ENCODE measurements at regions not wholly inside any gene's neighbourhood (a gene's known extent, or its start where the extent isn't known, plus 50 kb on each side); places are given as distances from the start of the nearest gene placed in this dataset.

GRCh38 chr21:15279482-15279881, 214.7 kb upstream of the NRIP1 start:
- Histone ChIP-seq H3K4me1 (ENCODE audit: insufficient read depth, low read length) (no peaks in the 10 kb centered on the region), H3K79me2 (ENCODE audit: insufficient read depth, low read length) (no peaks in the 10 kb centered on the region), H2AFZ (ENCODE audit: low read length) (no peak overlapping the region), H2BK120ac (ENCODE audit: low read depth, low read length, poor library complexity, severe bottlenecking) (no peak overlapping the region), H3K18ac (ENCODE audit: insufficient read length, low read depth, low read length) (no peak overlapping the region), H2BK15ac (ENCODE audit: low read depth, low read length) (no peak overlapping the region), H3K9ac (ENCODE audit: extremely low read depth, insufficient read length, low read length) (no peak overlapping the region), H3K23ac (ENCODE audit: insufficient read length, low read depth, low read length) (no peak overlapping the region), H4K20me1 (ENCODE audit: control insufficient read depth, insufficient read depth, insufficient read length) (no peaks in the 10 kb centered on the region), H3K4me2 (ENCODE audit: insufficient read depth, insufficient read length, low read length) (no peak overlapping the region), H3K79me1 (ENCODE audit: insufficient read depth, low read depth, low read length, poor library complexity, severe bottlenecking) (no peaks in the 10 kb centered on the region), H3K9me3 (ENCODE audit: control insufficient read depth, low read depth, low read length) (no peaks in the 10 kb centered on the region), H2BK5ac (ENCODE audit: insufficient read length, low read length) (no peak overlapping the region), H3T11ph (ENCODE audit: low read length) (no peak overlapping the region), H3K27ac (ENCODE audit: insufficient read length, low read depth, low read length) (no peak overlapping the region), H3K56ac (ENCODE audit: insufficient read length, low read depth, low read length) (no peak overlapping the region), H2AK5ac (ENCODE audit: insufficient read length, low read length) (no peak overlapping the region), H3K14ac (ENCODE audit: insufficient read depth, low read length) (no peak overlapping the region), H3K23me2 (ENCODE audit: insufficient read length, low read depth, low read length, poor library complexity, severe bottlenecking) (no peaks in the 10 kb centered on the region), H4K91ac (ENCODE audit: insufficient read length, low read depth, low read length) (no peak overlapping the region), H2BK20ac (ENCODE audit: low read depth, low read length, poor library complexity, severe bottlenecking) (no peak overlapping the region), H3K27me3 (ENCODE audit: insufficient read depth, low read length) (no peaks in the 10 kb centered on the region), H4K5ac (ENCODE audit: insufficient read length, low read depth, low read length) (no peak overlapping the region), H2BK12ac (ENCODE audit: insufficient read length, low read depth, low read length) (no peak overlapping the region), H3K4ac (ENCODE audit: low read depth, low read length) (no peak overlapping the region), H4K8ac (replicated peaks; ENCODE audit: insufficient read length, low read depth, low read length) (no peak overlapping the region)
- no peak overlapping the region for H3K27ac Mint-ChIP-seq
- H3K27me3 Mint-ChIP-seq (ENCODE audit: low read depth), result no peaks in the 10 kb centered on the region
- TF ChIP-seq, protein P1, sequence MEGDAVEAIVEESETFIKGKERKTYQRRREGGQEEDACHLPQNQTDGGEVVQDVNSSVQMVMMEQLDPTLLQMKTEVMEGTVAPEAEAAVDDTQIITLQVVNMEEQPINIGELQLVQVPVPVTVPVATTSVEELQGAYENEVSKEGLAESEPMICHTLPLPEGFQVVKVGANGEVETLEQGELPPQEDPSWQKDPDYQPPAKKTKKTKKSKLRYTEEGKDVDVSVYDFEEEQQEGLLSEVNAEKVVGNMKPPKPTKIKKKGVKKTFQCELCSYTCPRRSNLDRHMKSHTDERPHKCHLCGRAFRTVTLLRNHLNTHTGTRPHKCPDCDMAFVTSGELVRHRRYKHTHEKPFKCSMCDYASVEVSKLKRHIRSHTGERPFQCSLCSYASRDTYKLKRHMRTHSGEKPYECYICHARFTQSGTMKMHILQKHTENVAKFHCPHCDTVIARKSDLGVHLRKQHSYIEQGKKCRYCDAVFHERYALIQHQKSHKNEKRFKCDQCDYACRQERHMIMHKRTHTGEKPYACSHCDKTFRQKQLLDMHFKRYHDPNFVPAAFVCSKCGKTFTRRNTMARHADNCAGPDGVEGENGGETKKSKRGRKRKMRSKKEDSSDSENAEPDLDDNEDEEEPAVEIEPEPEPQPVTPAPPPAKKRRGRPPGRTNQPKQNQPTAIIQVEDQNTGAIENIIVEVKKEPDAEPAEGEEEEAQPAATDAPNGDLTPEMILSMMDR (conservative IDR thresholded peaks at IDR 0.05), result no peak
- DNase-seq, result no peak
- WGBS (ENCODE audit: extremely low coverage, insufficient read length, low lambda C conversion rate), result no CpG with 5 or more reads among the region's 1 CpG
- H3K4me3 Mint-ChIP-seq, result no peak overlapping the region
- H3K4me1 Mint-ChIP-seq, result no peaks in the 10 kb centered on the region
- H3K36me3 Mint-ChIP-seq (ENCODE audit: insufficient read depth in 1 of 3, low read depth in 3 of 3), result peaks cover 0 to 4% (median 0%) of the 10 kb centered on the region in 3 experiments; a peak in 1 of 7 replicates
- peaks cover 0 to 3% of the 10 kb centered on the region in 2 experiments; a peak in 2 of 5 replicates for H3K9me3 Mint-ChIP-seq
